HG03521 (cell line): ENCODE measurements at regions not wholly inside any gene's neighbourhood (a gene's known extent, or its start where the extent isn't known, plus 50 kb on each side); places are given as distances from the start of the nearest gene placed in this dataset.

Experiments used
- ATAC-seq: cut with Tn5 transposase; IDR thresholded peaks from one replicate; pipeline ENCODE4 v1.9.1; 2021; ENCODE audit warnings: mild to moderate bottlenecking, moderate library complexity; ENCODE audit not compliant: unreplicated experiment

GRCh38 chr16:85501900-85502299 is 111.2 kb upstream of the GSE1 start:
- ATAC-seq: no peak

- no peak for ATAC-seq
Measured at GRCh38 chr16:85502357-85502756, 110.8 kb upstream of the GSE1 start.

DNA sequence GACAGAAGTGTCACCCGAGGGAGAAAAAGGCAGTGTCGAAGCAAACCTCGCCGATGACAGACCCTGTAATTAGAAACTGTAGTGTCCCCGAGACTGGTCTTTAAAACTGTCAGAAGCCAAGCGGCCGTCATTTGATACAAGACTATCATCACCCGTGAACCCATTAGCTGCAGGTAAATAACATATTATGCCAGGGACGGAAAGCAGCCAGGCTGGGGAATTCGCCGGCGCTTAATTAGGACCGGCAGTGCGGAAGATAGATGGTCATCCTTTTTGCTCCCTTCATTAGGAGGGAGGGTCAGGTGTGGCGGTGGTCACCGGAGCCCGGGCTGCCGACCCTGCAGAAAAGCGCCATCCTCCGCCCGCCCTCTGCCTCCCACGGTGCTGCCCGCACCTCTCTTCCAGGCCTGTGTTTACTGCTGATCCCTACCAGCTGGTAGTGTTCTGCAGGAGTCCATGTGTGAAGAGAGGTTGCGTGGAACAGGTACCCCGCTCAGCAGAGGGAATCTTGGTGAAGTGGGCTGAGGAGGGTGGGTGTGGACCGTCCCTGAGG is 109.4 kb upstream of the GSE1 start:
- ATAC-seq: no peak

DNA sequence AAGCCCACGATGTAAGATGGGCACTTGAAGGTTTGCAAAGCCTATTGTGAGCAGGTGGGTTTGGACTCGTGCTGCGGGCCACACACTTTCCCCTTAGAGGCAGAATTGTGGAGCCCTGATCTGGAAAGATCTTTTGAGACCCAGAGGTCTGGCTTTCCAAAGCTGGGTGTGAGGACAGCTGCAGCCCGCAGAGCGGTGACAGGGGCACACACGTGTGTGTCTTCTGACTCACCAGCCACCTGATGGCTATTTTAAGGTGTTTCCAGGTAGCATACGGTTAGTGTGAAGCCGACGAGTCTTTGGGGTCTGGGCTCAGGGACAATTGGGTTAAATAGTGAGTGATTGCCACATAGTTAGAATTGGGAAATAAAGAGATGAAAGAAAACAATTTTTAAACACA is 108.9 kb upstream of the GSE1 start:
- ATAC-seq: no peak

GRCh38 chr16:85505794-85506634 is 107.1 kb upstream of the GSE1 start:
- ATAC-seq: no peak

GRCh38 chr16:85506635-85506911 is 106.5 kb upstream of the GSE1 start:
- ATAC-seq: no peak

- no peak for ATAC-seq
Measured at GRCh38 chr16:85507342-85507741, 105.8 kb upstream of the GSE1 start.

DNA sequence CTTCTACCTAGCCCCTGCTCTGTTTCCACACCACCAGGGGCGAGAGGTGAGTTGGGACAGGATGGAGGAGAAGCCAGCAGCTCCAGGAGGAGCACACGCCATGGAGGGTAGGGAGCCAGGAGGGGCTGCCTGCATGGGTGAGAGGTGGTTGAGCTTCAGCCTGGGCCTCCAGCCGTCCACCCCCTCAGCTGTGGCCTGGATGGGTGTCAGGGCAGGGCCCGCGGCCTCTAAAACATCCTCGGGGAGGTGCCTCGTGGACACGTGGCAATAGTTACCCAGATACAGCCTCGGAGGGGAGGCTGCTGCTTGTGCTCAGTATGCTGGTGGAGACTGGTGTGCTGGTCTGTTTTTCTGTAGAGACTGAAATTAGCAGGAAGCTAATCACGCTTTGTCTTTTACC is 104.7 kb upstream of the GSE1 start:
- no peak for ATAC-seq

DNA sequence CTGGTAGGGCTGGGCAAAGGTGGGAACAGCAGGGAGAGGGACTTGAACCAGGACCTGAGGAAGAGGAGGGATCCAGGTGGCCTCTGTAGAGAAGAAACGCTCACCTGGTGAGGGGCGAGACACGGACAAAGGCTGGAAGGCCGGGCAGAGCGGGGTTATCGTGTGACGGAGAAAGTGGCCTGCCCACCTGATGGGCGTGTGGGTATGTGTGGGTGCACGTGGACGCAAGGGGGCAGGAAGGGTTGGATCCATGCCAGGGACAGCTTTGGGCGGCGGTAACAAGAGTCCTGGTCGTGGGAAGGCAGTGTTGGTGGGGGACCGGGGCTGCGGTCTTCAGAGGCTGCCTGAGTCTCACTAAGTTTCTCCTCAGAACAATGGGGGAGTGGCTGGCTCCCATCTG is 104.1 kb upstream of the GSE1 start:
- no peak for ATAC-seq

GRCh38 chr16:85510041-85510659 is 103.0 kb upstream of the GSE1 start:
- ATAC-seq: no peak

DNA sequence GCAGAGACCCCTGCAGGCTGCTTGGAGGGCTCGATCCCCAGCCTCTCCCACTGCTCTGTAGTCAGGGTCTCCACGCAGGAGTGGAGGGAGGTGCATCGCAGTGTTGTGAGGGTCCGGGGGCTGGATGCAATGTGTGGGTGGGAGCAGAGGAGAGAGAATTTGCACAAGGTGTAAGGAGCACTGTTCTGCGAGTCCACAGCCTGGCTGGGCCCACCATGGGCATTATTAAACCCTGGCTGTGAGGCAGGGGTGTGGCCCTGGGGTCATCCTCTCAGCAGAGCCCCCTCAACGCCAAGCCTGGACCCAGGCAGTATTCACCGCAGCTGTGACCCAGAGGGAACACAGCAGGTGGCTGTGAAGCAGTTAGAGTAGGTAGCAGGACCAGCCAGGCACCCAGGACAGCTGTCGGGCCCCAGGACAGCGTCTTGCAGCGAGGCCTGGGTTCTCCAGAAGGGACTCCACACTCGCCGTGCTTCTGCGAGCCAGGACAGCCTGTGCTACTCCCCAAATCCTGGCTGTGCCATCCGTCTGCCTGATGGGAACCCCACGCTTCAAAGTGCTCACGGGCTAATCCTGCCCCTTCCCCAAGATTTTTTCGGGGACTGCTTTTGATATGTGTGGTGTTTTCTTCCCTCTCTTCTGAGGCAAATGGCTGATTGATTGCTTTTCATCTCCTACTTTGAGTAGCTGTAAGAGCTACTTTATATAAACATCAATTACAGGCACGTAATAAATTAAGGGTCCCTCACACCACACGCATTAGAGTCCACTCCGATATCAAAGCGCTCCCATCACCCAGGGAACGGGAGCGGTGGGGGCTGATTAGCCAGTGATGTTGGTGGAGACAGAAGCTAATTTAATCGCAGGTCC is 100.9 kb upstream of the GSE1 start:
- ATAC-seq: no peak

GRCh38 chr16:85512808-85513115 is 100.4 kb upstream of the GSE1 start:
- no peak for ATAC-seq

GRCh38 chr16:85513180-85513579 is 99.9 kb upstream of the GSE1 start:
- ATAC-seq: no peak

GRCh38 chr16:85513649-85514048 is 99.5 kb upstream of the GSE1 start:
- no peak for ATAC-seq

- ATAC-seq: no peak
Measured at GRCh38 chr16:85514295-85514597, 98.9 kb upstream of the GSE1 start.

- no peak for ATAC-seq
Measured at GRCh38 chr16:85514598-85515318, 98.4 kb upstream of the GSE1 start.

- ATAC-seq: no peak
Measured at GRCh38 chr16:85515319-85515745, 97.8 kb upstream of the GSE1 start.

DNA sequence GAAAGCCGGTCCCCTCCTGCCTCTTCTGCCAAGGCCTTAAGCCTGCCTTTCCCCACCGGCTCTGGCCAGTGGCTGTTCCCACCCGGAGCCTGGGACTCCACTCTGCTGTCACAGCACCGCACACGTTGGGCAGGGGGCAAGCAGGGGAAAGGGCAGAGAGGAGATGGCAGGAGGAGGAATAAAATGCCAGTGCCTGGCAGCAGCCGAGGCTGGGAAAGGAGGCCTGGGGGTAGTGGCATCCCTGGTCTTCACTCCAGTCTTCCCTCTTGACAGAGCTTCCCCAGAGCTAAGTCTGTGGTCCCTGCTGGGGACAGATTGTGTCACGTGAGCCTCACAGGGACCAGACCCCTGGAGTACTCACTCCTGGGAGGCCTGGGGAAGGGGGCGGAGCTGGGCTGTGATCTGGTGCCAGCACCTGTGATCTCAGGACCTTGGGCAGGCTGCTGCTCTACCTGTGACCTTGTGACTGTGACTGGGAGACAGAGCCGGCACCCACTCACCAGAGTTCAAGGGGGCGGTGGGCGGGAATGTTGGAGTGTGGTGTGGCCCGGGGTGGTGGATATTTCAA is 97.2 kb upstream of the GSE1 start:
- ATAC-seq: no peak

- no peak for ATAC-seq
Measured at GRCh38 chr16:85517154-85517553, 96.0 kb upstream of the GSE1 start.

DNA sequence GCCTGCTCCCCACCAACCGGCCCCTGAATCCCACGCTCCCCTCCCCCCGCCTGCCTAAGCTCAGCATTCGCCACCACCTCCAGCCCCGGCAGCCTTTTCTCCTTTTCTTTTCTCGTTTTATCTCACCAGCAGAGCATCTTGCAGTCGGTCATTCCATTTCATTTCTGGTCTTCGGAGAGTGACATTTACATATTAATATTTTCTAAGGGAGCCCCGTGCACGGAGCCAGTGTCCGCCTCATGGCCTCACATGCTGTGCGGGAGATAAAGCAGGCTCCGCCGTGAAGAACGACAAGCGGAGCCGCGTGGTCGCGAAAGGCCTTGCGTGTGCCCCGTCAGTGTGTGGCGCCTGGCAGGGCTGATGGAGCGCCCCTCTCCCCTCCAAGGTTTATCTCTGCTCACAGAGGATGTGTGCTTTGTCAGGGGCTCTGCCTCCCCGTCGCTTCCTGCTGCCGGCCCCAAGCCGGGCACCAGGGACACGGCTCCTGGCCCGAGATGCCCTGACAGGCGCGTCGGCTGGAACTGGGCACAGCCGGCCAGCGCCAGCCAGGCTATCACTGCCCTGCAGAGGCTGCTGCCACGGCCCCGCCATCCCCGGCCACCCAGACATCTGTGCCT is 95.5 kb upstream of the GSE1 start:
- ATAC-seq: no peak
